Small intestine (tissue), 7 donors: ENCODE measurements at regions not wholly inside any gene's neighbourhood (a gene's known extent, or its start where the extent isn't known, plus 50 kb on each side); places are given as distances from the start of the nearest gene placed in this dataset.

Experiments used
- DNase-seq, 2 donors: peaks; one replicate each; pipeline versions ENCODE4 v3.0.0 to v3.0.0-alpha.2; 2013
- FAIRE-seq: peaks from 2 replicates; lab custom pipeline; 2012; peaks lifted over from hg19 to GRCh38; lab: Jason Lieb, UNC
- H3K27ac ChIP-seq, 3 donors: one replicate each; pipeline ENCODE4 v1.5.1; 2013; ENCODE audit warnings: low read length in 2 of 3, mild to moderate bottlenecking in 2 of 3, control low read depth in 1 of 3, inconsistent platforms in 1 of 3, low read depth in 1 of 3, moderate library complexity in 1 of 3
- H3K27me3 ChIP-seq, 3 donors: one replicate each; pipeline ENCODE4 v1.6.1; 2013; ENCODE audit warnings: low read length in 3 of 3, inconsistent platforms in 1 of 3; ENCODE audit not compliant: control insufficient read depth in 3 of 3, insufficient read depth in 3 of 3
- H3K36me3 ChIP-seq, 3 donors: one replicate each; pipeline ENCODE4 v1.6.1; 2013; ENCODE audit warnings: low read length in 3 of 3, inconsistent platforms in 1 of 3, low read depth in 1 of 3, mild to moderate bottlenecking in 1 of 3, moderate library complexity in 1 of 3; ENCODE audit not compliant: control insufficient read depth in 3 of 3, insufficient read depth in 2 of 3
- H3K4me1 ChIP-seq, 3 donors: one replicate each; pipeline ENCODE4 v1.6.1; 2013; ENCODE audit warnings: low read length in 2 of 3, inconsistent platforms in 1 of 3, low read depth in 1 of 3, mild to moderate bottlenecking in 1 of 3, moderate library complexity in 1 of 3; ENCODE audit not compliant: control insufficient read depth in 3 of 3, insufficient read depth in 2 of 3
- H3K4me3 ChIP-seq, 3 donors: one replicate each; pipeline ENCODE4 v1.5.1; 2013; ENCODE audit warnings: low read length in 3 of 3, control low read depth in 1 of 3, inconsistent platforms in 1 of 3, low read depth in 1 of 3, mild to moderate bottlenecking in 1 of 3, moderate library complexity in 1 of 3
- H3K9me3 ChIP-seq, 2 donors: one replicate each; pipeline ENCODE4 v1.6.1; 2013; ENCODE audit warnings: low read depth in 1 of 2, low read length in 1 of 2; ENCODE audit not compliant: control insufficient read depth in 2 of 2, insufficient read depth in 1 of 2
- WGBS, 3 donors: extraction: QIAGEN DNeasy Blood & Tissue Kit; methylation state at CpG; one replicate each; pipeline ENCODE4 v1.1.7; 2013; 5-methylcytosine and 5-hydroxymethylcytosine counted together
- donor health status: healthy with polysubstance abuse.
- donor health status: control.
- donor health status: control.
- donor health status: Bipolar disorder and iron deficiency.
- donor health status: healthy.

- Histone ChIP-seq H3K4me3 (no peak overlapping the region), H3K36me3 (no peaks in the 10 kb centered on the region), H3K4me1 (peaks cover 0 to 9% (median 8%) of the 10 kb centered on the region in 3 donors), H3K9me3 (no peaks in the 10 kb centered on the region), H3K27ac (no peak overlapping the region), H3K27me3 (no peaks in the 10 kb centered on the region)
- DNase-seq = no peak
- FAIRE-seq = no peak
- 78 to 88% (median 82%) methylated on average over 5 of the region's 5 CpGs for WGBS, 3 donors
Observed at GRCh38 chr5:96340357-96340756, 92.7 kb downstream of the PCSK1 start.

- no peak overlapping the region for H3K4me3 ChIP-seq
- FAIRE-seq = no peak
- H3K4me1 ChIP-seq = peaks cover 0 to 9% (median 8%) of the 10 kb centered on the region in 3 donors
- DNase-seq = no peak
- H3K27me3 ChIP-seq = no peaks in the 10 kb centered on the region
- no peaks in the 10 kb centered on the region for H3K36me3 ChIP-seq
- no peaks in the 10 kb centered on the region for H3K9me3 ChIP-seq
- H3K27ac ChIP-seq = no peak overlapping the region
- 83 to 93% (median 91%) methylated on average over 3 of the region's 3 CpGs for whole genome bisulfite sequencing, 3 donors
Observed at GRCh38 chr5:96339862-96340261, 93.2 kb downstream of the PCSK1 start.

GRCh38 chr5:96338624-96339415, 94.2 kb downstream of the PCSK1 start:
- peak; percentile 61 to 85 for DNase-seq
- H3K27me3 ChIP-seq = no peaks in the 10 kb centered on the region
- no peaks in the 10 kb centered on the region for H3K9me3 ChIP-seq
- H3K4me1 ChIP-seq = peaks cover 0 to 9% (median 8%) of the 10 kb centered on the region in 3 donors
- H3K27ac ChIP-seq = peak overlapping the region in 1 of 3 donors; percentile 30
- no peaks in the 10 kb centered on the region for H3K36me3 ChIP-seq
- WGBS, 3 donors = 19 to 52% (median 46%) methylated on average over 6 of the region's 6 CpGs
- FAIRE-seq = no peak
- no peak overlapping the region for H3K4me3 ChIP-seq

GRCh38 chr5:96338091-96338490, 95.0 kb downstream of the PCSK1 start:
- FAIRE-seq = no peak
- Histone ChIP-seq H3K27me3 (no peaks in the 10 kb centered on the region), H3K4me1 (peaks cover 0 to 13% (median 8%) of the 10 kb centered on the region in 3 donors), H3K27ac (no peak overlapping the region), H3K9me3 (no peaks in the 10 kb centered on the region), H3K36me3 (no peaks in the 10 kb centered on the region), H3K4me3 (no peak overlapping the region)
- 19 to 46% (median 25%) methylated on average over 2 of the region's 2 CpGs for WGBS, 3 donors
- DNase-seq = no peak

- FAIRE-seq (no peak), DNase-seq (no peak)
- WGBS, 3 donors = 87 to 88% (median 87%) methylated on average over 4 of the region's 4 CpGs
- H3K9me3 ChIP-seq = no peaks in the 10 kb centered on the region
- H3K36me3 ChIP-seq = no peaks in the 10 kb centered on the region
- no peaks in the 10 kb centered on the region for H3K27me3 ChIP-seq
- no peak overlapping the region for H3K4me3 ChIP-seq
- H3K4me1 ChIP-seq = peaks cover 4 to 20% (median 8%) of the 10 kb centered on the region in 3 donors
- H3K27ac ChIP-seq = no peak overlapping the region
Observed at GRCh38 chr5:96337048-96337781, 95.8 kb downstream of the PCSK1 start.

GRCh38 chr5:96336351-96336985, 96.6 kb downstream of the PCSK1 start:
- Histone ChIP-seq H3K9me3 (no peaks in the 10 kb centered on the region), H3K27me3 (no peaks in the 10 kb centered on the region), H3K4me3 (no peak overlapping the region), H3K27ac (no peak overlapping the region), H3K4me1 (peaks cover 4 to 27% (median 8%) of the 10 kb centered on the region in 3 donors), H3K36me3 (no peaks in the 10 kb centered on the region)
- FAIRE-seq = peak; percentile 49
- peak; percentile 85 to 87 for DNase-seq
- 20 to 24% (median 24%) methylated on average over 6 of the region's 6 CpGs for WGBS, 3 donors

GRCh38 chr5:96335873-96336272, 97.2 kb downstream of the PCSK1 start:
- no peak for FAIRE-seq
- H3K4me3 ChIP-seq = no peak overlapping the region
- WGBS, 3 donors = 63 to 70% (median 69%) methylated on average over 2 of the region's 2 CpGs
- H3K36me3 ChIP-seq = no peaks in the 10 kb centered on the region
- DNase-seq = no peak
- no peak overlapping the region for H3K27ac ChIP-seq
- H3K9me3 ChIP-seq = no peaks in the 10 kb centered on the region
- H3K4me1 ChIP-seq = peaks cover 4 to 27% (median 10%) of the 10 kb centered on the region in 3 donors
- H3K27me3 ChIP-seq = no peaks in the 10 kb centered on the region

- H3K9me3 ChIP-seq = no peaks in the 10 kb centered on the region
- 81 to 84% (median 82%) methylated on average over 4 of the region's 4 CpGs for WGBS, 3 donors
- DNase-seq (no peak), FAIRE-seq (no peak)
- no peak overlapping the region for H3K4me3 ChIP-seq
- H3K4me1 ChIP-seq = peaks cover 3 to 19% (median 4%) of the 10 kb centered on the region in 3 donors
- H3K27ac ChIP-seq = no peak overlapping the region
- H3K27me3 ChIP-seq = no peaks in the 10 kb centered on the region
- no peaks in the 10 kb centered on the region for H3K36me3 ChIP-seq
Observed at GRCh38 chr5:96333391-96333790, 99.7 kb downstream of the PCSK1 start.
